HCT116 (cell line): ENCODE measurements at regions not wholly inside any gene's neighbourhood (a gene's known extent, or its start where the extent isn't known, plus 50 kb on each side); places are given as distances from the start of the nearest gene placed in this dataset.

Source experiments
- ATAC-seq: fragments of 200-7000 bp; cut with Tn5 transposase; 2 replicates; pipeline ENCODE4 v1.9.1; 2020; ENCODE audit warnings: mild to moderate bottlenecking, moderate library complexity
- BruUV-seq: library from RNA; stranded (reverse); fragments of 400-500 nt; replicated peaks from 2 replicates; lab custom pipeline; 2021; lab: Mats Ljungman, UMichigan
- CTCF ChIA-PET: fragments of 300-600 bp; sonication (Branson Sonifier 250); formaldehyde crosslinking; loops from one replicate; lab custom pipeline; 2021; ENCODE audit warnings: antibody characterized with exemption; lab: Charles Lee
- POLR2A ChIA-PET: fragments of 300-600, 350-600 bp; sonication (Branson Sonifier 250); formaldehyde crosslinking; loops from one replicate; lab custom pipeline; 2021; ENCODE audit warnings: antibody characterized with exemption; lab: Charles Lee
- RAD21 ChIA-PET, 2 experiments: fragments of 300-600 bp; sonication (Branson Sonifier 250); formaldehyde crosslinking; loops; one replicate each; lab custom pipeline; 2023; ENCODE audit warnings: low total read pairs in 2 of 2; ENCODE audit not compliant: uncharacterized antibody in 2 of 2, unreplicated experiment in 2 of 2, low non-redundant PET in 1 of 2; lab: Charles Lee
- DNase-seq: peaks from one replicate; pipeline ENCODE4 v3.0.0-alpha.2; 2010; ENCODE audit warnings: low read depth, low spot score
- H2AFZ ChIP-seq: fragments of 200-600 bp; shearing (Covaris generic), sonication (generic); 2 replicates; pipeline ENCODE4 v1.6.1; 2017; ENCODE audit warnings: low read depth, mixed run types, mixed read lengths, antibody characterized with exemption, low read length; ENCODE audit not compliant: poor library complexity, severe bottlenecking
- H3K27ac ChIP-seq: 2 replicates; pipeline ENCODE4 v1.5.1; 2012; ENCODE audit warnings: low read depth, low read length
- H3K27me3 ChIP-seq: fragments of 200-600 bp; sonication (generic); 2 replicates; pipeline ENCODE4 v1.6.1; 2016; ENCODE audit warnings: mixed run types, low read length, mixed read lengths; ENCODE audit not compliant: insufficient read depth
- H3K36me3 ChIP-seq, 2 experiments: fragments of 200-500 bp in 1 of 2; fragments of 200-600 bp in 1 of 2; sonication (Bioruptor generic) in 1 of 2; sonication (generic) in 1 of 2; 2 replicates each; pipeline versions ENCODE4 v1.5.1 to v1.6.1; 2014 to 2016; ENCODE audit warnings: low read length in 2 of 2, inconsistent platforms in 1 of 2, mixed read lengths in 1 of 2, mixed run types in 1 of 2; ENCODE audit not compliant: insufficient read depth in 2 of 2, control insufficient read depth in 1 of 2
- H3K4me1 ChIP-seq, 2 experiments: fragments of 200-600 bp in 1 of 2; sonication (generic) in 1 of 2; 2 replicates each; pipeline versions ENCODE4 v1.5.1 to v1.6.1; 2012 to 2017; ENCODE audit warnings: low read length in 2 of 2, inconsistent platforms in 1 of 2, mild to moderate bottlenecking in 1 of 2, mixed read lengths in 1 of 2, mixed run types in 1 of 2, moderate library complexity in 1 of 2; ENCODE audit not compliant: insufficient read depth in 2 of 2, control insufficient read depth in 1 of 2
- H3K4me2 ChIP-seq: fragments of 200-600 bp; sonication (generic); 2 replicates; pipeline ENCODE4 v1.6.1; 2017; ENCODE audit warnings: mixed run types, low read length, mixed read lengths
- H3K4me3 ChIP-seq, 2 experiments: fragments of 200-600 bp in 1 of 2; sonication (generic) in 1 of 2; replicated peaks in 1 of 2; 2 replicates each; pipeline ENCODE4 v1.5.1; 2011 to 2016; ENCODE audit warnings: low read length in 2 of 2, control low read depth in 1 of 2, low read depth in 1 of 2, mild to moderate bottlenecking in 1 of 2, mixed read lengths in 1 of 2, mixed run types in 1 of 2
- H3K79me2 ChIP-seq: fragments of 200-600 bp; sonication (generic); 2 replicates; pipeline ENCODE4 v1.6.1; 2017; ENCODE audit warnings: mild to moderate bottlenecking, mixed run types, low read length, moderate library complexity, mixed read lengths; ENCODE audit not compliant: insufficient read depth
- H3K9ac ChIP-seq: fragments of 200-600 bp; sonication (generic); 2 replicates; pipeline ENCODE4 v1.6.1; 2016; ENCODE audit warnings: low read length, mixed read lengths
- H3K9me2 ChIP-seq: fragments of 200-600 bp; sonication (generic), shearing (Covaris generic); 2 replicates; pipeline ENCODE4 v1.6.1; 2017; ENCODE audit warnings: mixed run types, mild to moderate bottlenecking, moderate library complexity; ENCODE audit not compliant: insufficient read depth
- H3K9me3 ChIP-seq, 2 experiments: fragments of 200-500 bp in 1 of 2; fragments of 200-600 bp in 1 of 2; sonication (Bioruptor generic) in 1 of 2; sonication (generic) in 1 of 2; 2 replicates each; pipeline ENCODE4 v1.6.1; 2014 to 2017; ENCODE audit warnings: low read length in 2 of 2, mixed read lengths in 2 of 2, inconsistent platforms in 1 of 2, low read depth in 1 of 2, mild to moderate bottlenecking in 1 of 2, mixed run types in 1 of 2, moderate library complexity in 1 of 2; ENCODE audit not compliant: control insufficient read depth in 1 of 2, insufficient read depth in 1 of 2
- H4K20me1 ChIP-seq: fragments of 200-600 bp; sonication (generic), shearing (Covaris generic); 2 replicates; pipeline ENCODE4 v1.6.1; 2017; ENCODE audit warnings: mixed run types, mild to moderate bottlenecking, moderate library complexity; ENCODE audit not compliant: insufficient read depth
- CBX3 ChIP-seq: IDR thresholded peaks from 2 replicates; pipeline ENCODE4 v1.6.1; 2012; ENCODE audit warnings: low read depth
- CEBPB ChIP-seq: IDR thresholded peaks from 2 replicates; pipeline ENCODE4 v1.6.1; 2012; ENCODE audit warnings: low read depth
- ELF1 ChIP-seq: IDR thresholded peaks from 2 replicates; pipeline ENCODE4 v1.6.1; 2012; ENCODE audit warnings: low read depth, borderline replicate concordance
- EZH2phosphoT487 ChIP-seq: fragments of 200-600 bp; IDR thresholded peaks from 2 replicates; pipeline ENCODE4 v1.6.1; 2018; ENCODE audit warnings: antibody characterized with exemption, borderline replicate concordance
- FOSL1 ChIP-seq: IDR thresholded peaks from 2 replicates; pipeline ENCODE4 v1.6.1; 2012; ENCODE audit warnings: low read depth
- JUND ChIP-seq: IDR thresholded peaks from 2 replicates; pipeline ENCODE4 v1.6.1; 2012
- POLR2A ChIP-seq: IDR thresholded peaks from 2 replicates; pipeline ENCODE4 v1.7.0; 2011; ENCODE audit warnings: borderline replicate concordance; ENCODE audit not compliant: insufficient read depth, insufficient read length; ENCODE audit errors: extremely low read depth
- POLR2AphosphoS5 ChIP-seq: IDR thresholded peaks from 2 replicates; pipeline ENCODE4 v1.6.1; 2011; ENCODE audit warnings: mild to moderate bottlenecking, low read depth, low read length, moderate library complexity
- SIN3A ChIP-seq: IDR thresholded peaks from 2 replicates; pipeline ENCODE4 v1.6.1; 2012; ENCODE audit warnings: low read depth
- SP1 ChIP-seq: IDR thresholded peaks from 2 replicates; pipeline ENCODE4 v1.6.1; 2012; ENCODE audit warnings: low read depth
- SRF ChIP-seq: IDR thresholded peaks from 2 replicates; pipeline ENCODE4 v1.6.1; 2012; ENCODE audit warnings: low read depth
- TCF7L2 ChIP-seq: IDR thresholded peaks from 2 replicates; pipeline ENCODE4 v1.7.0; 2011; ENCODE audit warnings: borderline replicate concordance, inconsistent platforms; ENCODE audit not compliant: insufficient read depth, insufficient read length; ENCODE audit errors: extremely low read depth
- YY1 ChIP-seq: IDR thresholded peaks from 2 replicates; pipeline ENCODE4 v1.6.1; 2011; ENCODE audit warnings: low read length, low read depth, moderate library complexity, mild to moderate bottlenecking; ENCODE audit not compliant: insufficient replicate concordance; ENCODE audit errors: extremely low read depth
- ZFX ChIP-seq: fragments of 450-650 bp; IDR thresholded peaks from 2 replicates; pipeline ENCODE4 v1.6.1; 2017
- ZNF274 ChIP-seq: fragments of 200-500 bp; sonication (Bioruptor generic); IDR thresholded peaks from 2 replicates; pipeline ENCODE4 v1.6.1; 2014; ENCODE audit warnings: mild to moderate bottlenecking, low read depth, low read length, inconsistent platforms
- intact Hi-C: fragments of 100-400 bp; cut with micrococcal nuclease; formaldehyde crosslinking; loops from 2 replicates; pipeline ENCODE4 v1.10.0; 2022
- TF ChIP-seq, protein P1 (sequence below), 3 experiments: fragments of 200-600 bp in 1 of 3; sonication (generic) in 1 of 3; IDR thresholded peaks in 2 of 3; conservative IDR thresholded peaks in 1 of 3; 2 replicates each; pipeline ENCODE4 v1.5.1; 2012 to 2017; ENCODE audit warnings: low read depth in 2 of 3, low read length in 2 of 3, antibody characterized with exemption in 1 of 3, borderline replicate concordance in 1 of 3, control low read depth in 1 of 3, mild to moderate bottlenecking in 1 of 3, mixed read lengths in 1 of 3, mixed run types in 1 of 3, moderate library complexity in 1 of 3; ENCODE audit not compliant: insufficient read depth in 1 of 3
- TF ChIP-seq, protein P2 (sequence below): IDR thresholded peaks from 2 replicates; pipeline ENCODE4 v1.6.1; 2012
- TF ChIP-seq, protein P3 (sequence below): IDR thresholded peaks from 2 replicates; pipeline ENCODE4 v1.6.1; 2012; ENCODE audit warnings: low read depth
- TF ChIP-seq, protein P4 (sequence below): IDR thresholded peaks from 2 replicates; pipeline ENCODE4 v1.6.1; 2012

DNA sequence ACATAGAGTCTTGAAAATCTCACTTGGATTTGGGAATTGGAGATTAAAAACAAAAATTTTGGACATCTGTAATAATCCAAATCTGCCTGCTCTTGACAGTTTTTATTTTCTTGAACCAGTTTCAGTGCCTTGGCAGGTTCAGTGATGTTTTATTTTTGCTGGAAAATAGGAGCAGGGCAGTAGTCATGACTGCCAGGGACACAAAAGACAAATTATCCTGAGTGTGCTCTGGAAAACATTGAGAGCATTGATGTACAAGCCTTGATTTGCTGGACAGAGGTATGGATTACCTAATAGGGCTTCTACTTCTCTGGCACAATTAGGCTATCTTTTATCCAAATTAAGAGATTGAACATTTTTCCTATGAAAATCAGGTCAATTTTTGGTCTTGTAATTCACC is 123.4 kb upstream of the SFRP2 start (continued):
- TF ChIP-seq YY1 (no peak), SRF (no peak), SP1 (no peak), SIN3A (no peak), POLR2A (no peak), POLR2AphosphoS5 (no peak), ZFX (no peak), CEBPB (no peak), EZH2phosphoT487 (no peak), FOSL1 (no peak)
- TF ChIP-seq, protein P1, sequence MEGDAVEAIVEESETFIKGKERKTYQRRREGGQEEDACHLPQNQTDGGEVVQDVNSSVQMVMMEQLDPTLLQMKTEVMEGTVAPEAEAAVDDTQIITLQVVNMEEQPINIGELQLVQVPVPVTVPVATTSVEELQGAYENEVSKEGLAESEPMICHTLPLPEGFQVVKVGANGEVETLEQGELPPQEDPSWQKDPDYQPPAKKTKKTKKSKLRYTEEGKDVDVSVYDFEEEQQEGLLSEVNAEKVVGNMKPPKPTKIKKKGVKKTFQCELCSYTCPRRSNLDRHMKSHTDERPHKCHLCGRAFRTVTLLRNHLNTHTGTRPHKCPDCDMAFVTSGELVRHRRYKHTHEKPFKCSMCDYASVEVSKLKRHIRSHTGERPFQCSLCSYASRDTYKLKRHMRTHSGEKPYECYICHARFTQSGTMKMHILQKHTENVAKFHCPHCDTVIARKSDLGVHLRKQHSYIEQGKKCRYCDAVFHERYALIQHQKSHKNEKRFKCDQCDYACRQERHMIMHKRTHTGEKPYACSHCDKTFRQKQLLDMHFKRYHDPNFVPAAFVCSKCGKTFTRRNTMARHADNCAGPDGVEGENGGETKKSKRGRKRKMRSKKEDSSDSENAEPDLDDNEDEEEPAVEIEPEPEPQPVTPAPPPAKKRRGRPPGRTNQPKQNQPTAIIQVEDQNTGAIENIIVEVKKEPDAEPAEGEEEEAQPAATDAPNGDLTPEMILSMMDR (IDR thresholded peaks at IDR 0.05 in 2 of 3, conservative IDR thresholded peaks at IDR 0.05 in 1 of 3; ENCODE audit: borderline replicate concordance in 1 of 3, insufficient read depth in 1 of 3, low read depth in 2 of 3, low read length in 2 of 3), result no peak
- TF ChIP-seq, protein P2, sequence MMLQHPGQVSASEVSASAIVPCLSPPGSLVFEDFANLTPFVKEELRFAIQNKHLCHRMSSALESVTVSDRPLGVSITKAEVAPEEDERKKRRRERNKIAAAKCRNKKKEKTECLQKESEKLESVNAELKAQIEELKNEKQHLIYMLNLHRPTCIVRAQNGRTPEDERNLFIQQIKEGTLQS, result no peak
- TF ChIP-seq, all 23 proteins: peak for 0

DNA sequence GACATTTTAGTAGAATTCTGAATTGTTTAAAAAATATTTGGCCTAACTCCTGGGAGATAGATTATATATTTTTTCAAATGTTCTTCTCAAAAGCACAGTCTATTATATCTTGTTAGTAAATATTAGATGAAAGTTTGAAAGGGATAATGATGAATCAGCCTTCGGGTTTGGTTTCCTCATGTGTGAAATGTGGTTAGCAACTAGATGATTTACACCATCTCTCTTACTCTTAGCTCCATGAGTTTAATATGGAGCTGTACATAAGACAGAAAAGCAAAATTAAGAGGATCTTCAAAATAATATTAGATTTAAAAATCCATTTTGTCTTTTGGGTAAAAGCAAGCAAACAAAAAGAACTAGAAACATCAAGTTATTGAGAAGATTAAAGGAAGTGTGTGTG is 120.8 kb upstream of the SFRP2 start:
- ChIA-PET POLR2A (no interaction called here), RAD21 (no interaction called here), CTCF (no interaction called here)
- Histone ChIP-seq H3K79me2 (no peaks in the 10 kb centered on the region), H4K20me1 (no peaks in the 10 kb centered on the region), H2AFZ (no peak overlapping the region), H3K4me3 (no peak overlapping the region), H3K4me1 (no peaks in the 10 kb centered on the region), H3K27me3 (no peaks in the 10 kb centered on the region), H3K4me2 (no peak overlapping the region), H3K27ac (no peak overlapping the region), H3K9ac (no peak overlapping the region), H3K36me3 (no peaks in the 10 kb centered on the region), H3K9me2 (no peaks in the 10 kb centered on the region), H3K9me3 (no peaks in the 10 kb centered on the region)
- intact Hi-C loops, result no loop called here
- BruUV-seq, result no TSS peak
- ATAC-seq, result no peak
- no peak for DNase-seq
- TF ChIP-seq, protein P1 (IDR thresholded peaks at IDR 0.05 in 2 of 3, conservative IDR thresholded peaks at IDR 0.05 in 1 of 3; ENCODE audit: borderline replicate concordance in 1 of 3, insufficient read depth in 1 of 3, low read depth in 2 of 3, low read length in 2 of 3), result no peak
- no peak for TF ChIP-seq SIN3A
- no peak for TF ChIP-seq TCF7L2
- no peak for TF ChIP-seq JUND
- TF ChIP-seq, protein P3, sequence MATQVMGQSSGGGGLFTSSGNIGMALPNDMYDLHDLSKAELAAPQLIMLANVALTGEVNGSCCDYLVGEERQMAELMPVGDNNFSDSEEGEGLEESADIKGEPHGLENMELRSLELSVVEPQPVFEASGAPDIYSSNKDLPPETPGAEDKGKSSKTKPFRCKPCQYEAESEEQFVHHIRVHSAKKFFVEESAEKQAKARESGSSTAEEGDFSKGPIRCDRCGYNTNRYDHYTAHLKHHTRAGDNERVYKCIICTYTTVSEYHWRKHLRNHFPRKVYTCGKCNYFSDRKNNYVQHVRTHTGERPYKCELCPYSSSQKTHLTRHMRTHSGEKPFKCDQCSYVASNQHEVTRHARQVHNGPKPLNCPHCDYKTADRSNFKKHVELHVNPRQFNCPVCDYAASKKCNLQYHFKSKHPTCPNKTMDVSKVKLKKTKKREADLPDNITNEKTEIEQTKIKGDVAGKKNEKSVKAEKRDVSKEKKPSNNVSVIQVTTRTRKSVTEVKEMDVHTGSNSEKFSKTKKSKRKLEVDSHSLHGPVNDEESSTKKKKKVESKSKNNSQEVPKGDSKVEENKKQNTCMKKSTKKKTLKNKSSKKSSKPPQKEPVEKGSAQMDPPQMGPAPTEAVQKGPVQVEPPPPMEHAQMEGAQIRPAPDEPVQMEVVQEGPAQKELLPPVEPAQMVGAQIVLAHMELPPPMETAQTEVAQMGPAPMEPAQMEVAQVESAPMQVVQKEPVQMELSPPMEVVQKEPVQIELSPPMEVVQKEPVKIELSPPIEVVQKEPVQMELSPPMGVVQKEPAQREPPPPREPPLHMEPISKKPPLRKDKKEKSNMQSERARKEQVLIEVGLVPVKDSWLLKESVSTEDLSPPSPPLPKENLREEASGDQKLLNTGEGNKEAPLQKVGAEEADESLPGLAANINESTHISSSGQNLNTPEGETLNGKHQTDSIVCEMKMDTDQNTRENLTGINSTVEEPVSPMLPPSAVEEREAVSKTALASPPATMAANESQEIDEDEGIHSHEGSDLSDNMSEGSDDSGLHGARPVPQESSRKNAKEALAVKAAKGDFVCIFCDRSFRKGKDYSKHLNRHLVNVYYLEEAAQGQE, result no peak
- TF ChIP-seq, protein P4, sequence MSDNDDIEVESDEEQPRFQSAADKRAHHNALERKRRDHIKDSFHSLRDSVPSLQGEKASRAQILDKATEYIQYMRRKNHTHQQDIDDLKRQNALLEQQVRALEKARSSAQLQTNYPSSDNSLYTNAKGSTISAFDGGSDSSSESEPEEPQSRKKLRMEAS, result no peak
- no peak for TF ChIP-seq POLR2AphosphoS5
- TF ChIP-seq CBX3, result no peak
- TF ChIP-seq ELF1, result no peak
- TF ChIP-seq ZNF274, result no peak
- no peak for TF ChIP-seq ZFX
- TF ChIP-seq FOSL1, result no peak
- no peak for TF ChIP-seq POLR2A
